Liver (tissue), 3 donors: ENCODE measurements at regions not wholly inside any gene's neighbourhood (a gene's known extent, or its start where the extent isn't known, plus 50 kb on each side); places are given as distances from the start of the nearest gene placed in this dataset.

Source experiments
- GABPA ChIP-seq, 2 donors: IDR thresholded peaks in 1 of 2; conservative IDR thresholded peaks in 1 of 2; 2 replicates each; pipeline ENCODE4 v1.6.1; 2016; ENCODE audit warnings: antibody characterized with exemption in 2 of 2, mild to moderate bottlenecking in 1 of 2, moderate library complexity in 1 of 2
- HNF4A ChIP-seq, 2 donors: conservative IDR thresholded peaks; 2 replicates each; pipeline ENCODE4 v1.6.1; 2016; ENCODE audit warnings: antibody characterized with exemption in 2 of 2, mild to moderate bottlenecking in 2 of 2
- JUND ChIP-seq, 2 donors: IDR thresholded peaks; 2 replicates each; pipeline ENCODE4 v1.6.1; 2016; ENCODE audit warnings: antibody characterized with exemption in 2 of 2
- RAD21 ChIP-seq, 2 donors: IDR thresholded peaks; 2 replicates each; pipeline ENCODE4 v1.6.1; 2016; ENCODE audit warnings: antibody characterized with exemption in 2 of 2, mild to moderate bottlenecking in 2 of 2
- RXRA ChIP-seq, 2 donors: IDR thresholded peaks; 2 replicates each; pipeline ENCODE4 v1.6.1; 2017 to 2018; ENCODE audit warnings: antibody characterized with exemption in 2 of 2, mild to moderate bottlenecking in 1 of 2
- SP1 ChIP-seq: IDR thresholded peaks from 2 replicates; pipeline ENCODE4 v1.6.1; 2018; ENCODE audit warnings: antibody characterized with exemption, mild to moderate bottlenecking
- YY1 ChIP-seq: IDR thresholded peaks from 2 replicates; pipeline ENCODE4 v1.6.1; 2016; ENCODE audit warnings: antibody characterized with exemption, mild to moderate bottlenecking
- TF ChIP-seq, protein P1 (sequence below): IDR thresholded peaks from 2 replicates; pipeline ENCODE4 v1.6.1; 2016; ENCODE audit warnings: antibody characterized with exemption, mild to moderate bottlenecking
- TF ChIP-seq, protein P2 (sequence below): fragments of 150-350 bp; IDR thresholded peaks from 2 replicates; pipeline ENCODE4 v1.5.1; 2017; ENCODE audit warnings: improper control_type of control experiment, low read depth, low read length; ENCODE audit not compliant: missing input control
- TF ChIP-seq, protein P3 (sequence below): IDR thresholded peaks from 2 replicates; pipeline ENCODE4 v1.6.1; 2016; ENCODE audit warnings: antibody characterized with exemption
- donor health status: healthy.
- donor health status: healthy.

DNA sequence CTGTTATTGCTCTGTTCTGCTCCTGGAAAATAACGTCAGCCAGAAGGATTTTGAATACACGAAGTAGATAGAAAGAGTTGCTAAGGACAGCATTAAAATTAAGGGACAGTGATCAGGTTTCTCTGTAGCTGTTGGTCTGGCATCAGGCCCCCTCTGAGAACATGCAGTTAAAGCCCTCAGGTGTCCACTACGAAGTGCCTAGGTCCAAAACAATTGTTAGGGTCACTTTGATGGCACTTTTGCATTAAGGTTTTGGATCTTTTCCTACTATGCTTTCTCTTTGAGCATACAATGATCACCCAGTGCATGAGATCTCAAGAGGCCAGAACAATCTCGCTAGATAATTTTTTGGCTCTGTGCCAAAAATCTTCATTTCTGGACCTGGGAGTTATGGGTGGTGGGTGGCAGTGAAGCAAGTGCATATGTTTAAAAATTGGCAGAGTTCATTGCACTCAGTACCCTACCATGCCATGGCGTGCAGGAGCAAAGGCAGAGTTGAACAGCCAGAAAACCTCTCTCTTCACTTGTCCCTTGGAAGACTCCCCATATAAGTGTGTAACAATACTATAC, 797.6 kb downstream of the ROBO2 start:
- TF ChIP-seq, protein P1, sequence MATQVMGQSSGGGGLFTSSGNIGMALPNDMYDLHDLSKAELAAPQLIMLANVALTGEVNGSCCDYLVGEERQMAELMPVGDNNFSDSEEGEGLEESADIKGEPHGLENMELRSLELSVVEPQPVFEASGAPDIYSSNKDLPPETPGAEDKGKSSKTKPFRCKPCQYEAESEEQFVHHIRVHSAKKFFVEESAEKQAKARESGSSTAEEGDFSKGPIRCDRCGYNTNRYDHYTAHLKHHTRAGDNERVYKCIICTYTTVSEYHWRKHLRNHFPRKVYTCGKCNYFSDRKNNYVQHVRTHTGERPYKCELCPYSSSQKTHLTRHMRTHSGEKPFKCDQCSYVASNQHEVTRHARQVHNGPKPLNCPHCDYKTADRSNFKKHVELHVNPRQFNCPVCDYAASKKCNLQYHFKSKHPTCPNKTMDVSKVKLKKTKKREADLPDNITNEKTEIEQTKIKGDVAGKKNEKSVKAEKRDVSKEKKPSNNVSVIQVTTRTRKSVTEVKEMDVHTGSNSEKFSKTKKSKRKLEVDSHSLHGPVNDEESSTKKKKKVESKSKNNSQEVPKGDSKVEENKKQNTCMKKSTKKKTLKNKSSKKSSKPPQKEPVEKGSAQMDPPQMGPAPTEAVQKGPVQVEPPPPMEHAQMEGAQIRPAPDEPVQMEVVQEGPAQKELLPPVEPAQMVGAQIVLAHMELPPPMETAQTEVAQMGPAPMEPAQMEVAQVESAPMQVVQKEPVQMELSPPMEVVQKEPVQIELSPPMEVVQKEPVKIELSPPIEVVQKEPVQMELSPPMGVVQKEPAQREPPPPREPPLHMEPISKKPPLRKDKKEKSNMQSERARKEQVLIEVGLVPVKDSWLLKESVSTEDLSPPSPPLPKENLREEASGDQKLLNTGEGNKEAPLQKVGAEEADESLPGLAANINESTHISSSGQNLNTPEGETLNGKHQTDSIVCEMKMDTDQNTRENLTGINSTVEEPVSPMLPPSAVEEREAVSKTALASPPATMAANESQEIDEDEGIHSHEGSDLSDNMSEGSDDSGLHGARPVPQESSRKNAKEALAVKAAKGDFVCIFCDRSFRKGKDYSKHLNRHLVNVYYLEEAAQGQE = no peak
- TF ChIP-seq RXRA (IDR thresholded peaks at IDR 0.05) = no peak
- TF ChIP-seq, protein P2, sequence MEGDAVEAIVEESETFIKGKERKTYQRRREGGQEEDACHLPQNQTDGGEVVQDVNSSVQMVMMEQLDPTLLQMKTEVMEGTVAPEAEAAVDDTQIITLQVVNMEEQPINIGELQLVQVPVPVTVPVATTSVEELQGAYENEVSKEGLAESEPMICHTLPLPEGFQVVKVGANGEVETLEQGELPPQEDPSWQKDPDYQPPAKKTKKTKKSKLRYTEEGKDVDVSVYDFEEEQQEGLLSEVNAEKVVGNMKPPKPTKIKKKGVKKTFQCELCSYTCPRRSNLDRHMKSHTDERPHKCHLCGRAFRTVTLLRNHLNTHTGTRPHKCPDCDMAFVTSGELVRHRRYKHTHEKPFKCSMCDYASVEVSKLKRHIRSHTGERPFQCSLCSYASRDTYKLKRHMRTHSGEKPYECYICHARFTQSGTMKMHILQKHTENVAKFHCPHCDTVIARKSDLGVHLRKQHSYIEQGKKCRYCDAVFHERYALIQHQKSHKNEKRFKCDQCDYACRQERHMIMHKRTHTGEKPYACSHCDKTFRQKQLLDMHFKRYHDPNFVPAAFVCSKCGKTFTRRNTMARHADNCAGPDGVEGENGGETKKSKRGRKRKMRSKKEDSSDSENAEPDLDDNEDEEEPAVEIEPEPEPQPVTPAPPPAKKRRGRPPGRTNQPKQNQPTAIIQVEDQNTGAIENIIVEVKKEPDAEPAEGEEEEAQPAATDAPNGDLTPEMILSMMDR = no peak
- no peak for TF ChIP-seq JUND (IDR thresholded peaks at IDR 0.05)
- no peak for TF ChIP-seq RAD21 (IDR thresholded peaks at IDR 0.05)
- no peak for TF ChIP-seq HNF4A (conservative IDR thresholded peaks at IDR 0.05)
- no peak for TF ChIP-seq SP1
- TF ChIP-seq GABPA (IDR thresholded peaks at IDR 0.05 in 1 of 2, conservative IDR thresholded peaks at IDR 0.05 in 1 of 2) = no peak
- TF ChIP-seq, protein P3, sequence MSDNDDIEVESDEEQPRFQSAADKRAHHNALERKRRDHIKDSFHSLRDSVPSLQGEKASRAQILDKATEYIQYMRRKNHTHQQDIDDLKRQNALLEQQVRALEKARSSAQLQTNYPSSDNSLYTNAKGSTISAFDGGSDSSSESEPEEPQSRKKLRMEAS = no peak
- no peak for TF ChIP-seq YY1
